ENCODE measurements at regions not wholly inside any gene's neighbourhood (a gene's known extent, or its start where the extent isn't known, plus 50 kb on each side); places are given as distances from the start of the nearest gene placed in this dataset.

DNA sequence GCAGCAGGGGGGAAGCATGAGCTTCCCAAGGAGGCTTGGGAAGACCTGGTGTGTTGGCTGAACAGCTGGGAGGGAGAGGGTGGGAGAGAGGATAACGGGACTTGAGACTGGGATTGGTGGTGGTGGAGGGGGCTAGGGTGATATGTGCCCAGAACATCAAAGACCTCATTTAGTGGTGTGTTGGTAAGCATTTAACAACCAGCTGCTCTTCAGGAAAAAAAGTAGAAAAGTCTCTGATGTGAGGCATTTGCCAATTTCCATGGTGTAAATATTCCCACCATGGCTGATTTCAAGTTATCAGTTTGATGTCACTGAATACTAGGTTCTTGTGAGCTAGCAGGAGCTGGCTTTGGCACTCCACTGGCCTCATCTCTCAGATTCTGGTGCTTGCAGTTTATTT, 170.8 kb downstream of the MACROH2A1 start:
- Histone ChIP-seq H3K4me1 (ENCODE audit: insufficient read depth, low read length) (peaks cover 12% of the 10 kb centered on the region), H4K20me1 (ENCODE audit: insufficient read depth, low read length) (no peaks in the 10 kb centered on the region), H3K4me2 (ENCODE audit: insufficient read depth, low read length) (no peak overlapping the region), H3K9me3 (ENCODE audit: low read depth, low read length) (no peaks in the 10 kb centered on the region), H3K79me2 (ENCODE audit: insufficient read depth, low read length) (no peaks in the 10 kb centered on the region), H3K4me3 (ENCODE audit: insufficient read depth, low read length) (no peak overlapping the region), H2AFZ (ENCODE audit: low read length) (no peak overlapping the region), H3K27me3 (ENCODE audit: insufficient read depth, low read length) (no peaks in the 10 kb centered on the region), H3K27ac (ENCODE audit: low read depth, low read length) (no peak overlapping the region), H3K36me3 (ENCODE audit: insufficient read depth, low read length) (no peaks in the 10 kb centered on the region)
- DNase-seq (ENCODE audit: insufficient read length, low spot score, missing footprints): peak; percentile 36
- TF ChIP-seq, protein P1, sequence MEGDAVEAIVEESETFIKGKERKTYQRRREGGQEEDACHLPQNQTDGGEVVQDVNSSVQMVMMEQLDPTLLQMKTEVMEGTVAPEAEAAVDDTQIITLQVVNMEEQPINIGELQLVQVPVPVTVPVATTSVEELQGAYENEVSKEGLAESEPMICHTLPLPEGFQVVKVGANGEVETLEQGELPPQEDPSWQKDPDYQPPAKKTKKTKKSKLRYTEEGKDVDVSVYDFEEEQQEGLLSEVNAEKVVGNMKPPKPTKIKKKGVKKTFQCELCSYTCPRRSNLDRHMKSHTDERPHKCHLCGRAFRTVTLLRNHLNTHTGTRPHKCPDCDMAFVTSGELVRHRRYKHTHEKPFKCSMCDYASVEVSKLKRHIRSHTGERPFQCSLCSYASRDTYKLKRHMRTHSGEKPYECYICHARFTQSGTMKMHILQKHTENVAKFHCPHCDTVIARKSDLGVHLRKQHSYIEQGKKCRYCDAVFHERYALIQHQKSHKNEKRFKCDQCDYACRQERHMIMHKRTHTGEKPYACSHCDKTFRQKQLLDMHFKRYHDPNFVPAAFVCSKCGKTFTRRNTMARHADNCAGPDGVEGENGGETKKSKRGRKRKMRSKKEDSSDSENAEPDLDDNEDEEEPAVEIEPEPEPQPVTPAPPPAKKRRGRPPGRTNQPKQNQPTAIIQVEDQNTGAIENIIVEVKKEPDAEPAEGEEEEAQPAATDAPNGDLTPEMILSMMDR (IDR thresholded peaks at IDR 0.05; ENCODE audit: extremely low read depth, low read depth, low read length): no peak

DNA sequence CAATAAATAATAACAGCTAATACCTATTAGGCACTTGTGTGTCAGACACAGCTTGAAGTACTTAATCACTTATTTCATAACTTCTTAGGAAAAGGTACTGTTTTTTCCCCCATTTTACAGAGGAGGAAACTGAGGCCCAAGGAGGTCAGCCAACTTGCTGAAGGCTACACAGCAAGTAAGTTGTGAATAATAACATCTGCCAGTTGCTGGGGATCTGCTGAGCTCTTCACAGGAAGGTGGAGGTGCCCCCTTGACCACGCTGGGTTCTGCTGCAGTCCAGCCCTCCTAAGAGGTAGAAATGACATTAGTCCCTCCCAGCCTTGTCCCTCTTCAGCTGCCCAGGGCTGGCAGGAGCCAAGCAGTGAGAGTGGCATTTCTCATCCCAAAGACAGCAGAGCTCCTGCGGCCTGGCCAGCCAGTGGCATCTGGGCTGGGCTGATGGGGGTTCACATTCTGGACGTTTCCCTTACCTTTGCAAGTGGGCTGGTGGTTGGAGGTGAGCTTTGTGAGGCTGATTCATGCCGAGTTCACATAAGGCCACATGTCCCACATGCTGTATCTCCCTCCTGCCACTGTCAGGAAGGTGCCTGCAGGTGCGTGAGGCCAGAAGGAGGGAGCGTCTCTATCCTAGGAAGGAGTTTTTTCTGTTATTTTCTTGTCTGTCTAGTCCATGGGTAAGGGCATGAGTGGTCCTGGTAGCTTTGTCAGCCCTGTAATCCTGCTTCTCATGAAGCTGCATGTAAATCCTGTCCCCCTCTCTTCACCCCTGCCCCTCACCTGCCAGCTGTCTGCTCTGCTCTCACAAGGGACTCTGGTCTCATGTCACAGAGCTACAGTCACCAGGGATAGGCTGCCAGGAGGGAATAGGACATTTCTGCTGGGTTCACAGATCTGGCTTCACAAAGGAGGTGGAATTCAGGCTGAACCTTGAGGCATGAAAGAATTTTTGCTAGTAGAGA, 171.7 kb downstream of the MACROH2A1 start:
- H3K4me2 ChIP-seq (ENCODE audit: insufficient read depth, low read length): no peak overlapping the region

DNA sequence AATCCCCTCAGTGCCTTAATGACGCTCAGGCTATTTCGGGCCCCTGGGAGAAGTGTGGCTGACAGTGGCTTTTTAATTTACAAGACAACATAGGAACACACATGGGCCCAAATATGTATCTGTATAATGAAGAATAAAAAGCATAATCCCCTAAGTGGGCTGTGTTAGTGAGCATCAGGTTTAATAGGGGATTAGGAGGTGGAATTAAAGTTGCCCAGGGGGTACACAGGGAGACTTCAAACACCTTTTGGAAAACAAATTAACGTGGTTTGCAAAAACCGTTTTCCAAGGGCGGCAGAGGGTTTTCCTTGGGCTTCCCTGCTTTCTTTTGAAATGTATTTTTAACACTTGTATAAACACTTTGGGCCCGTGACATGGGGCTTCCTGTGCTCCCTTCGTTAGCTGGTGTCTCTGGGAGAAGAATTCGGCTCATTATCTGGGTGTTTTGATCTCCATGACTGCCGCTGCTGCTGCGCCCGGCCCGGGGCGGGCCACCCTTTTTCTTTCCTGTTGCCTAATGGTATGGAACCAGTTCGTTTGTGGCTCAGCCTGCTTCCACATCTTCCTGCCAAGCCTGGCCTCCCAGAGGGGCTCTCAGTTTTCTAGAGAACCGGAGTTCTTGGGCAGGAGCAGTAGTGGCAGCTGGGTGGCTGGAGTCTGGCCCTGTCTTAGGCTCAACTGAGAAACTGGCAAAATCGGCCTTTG, 173.0 kb downstream of the MACROH2A1 start:
- Histone ChIP-seq H3K4me2 (ENCODE audit: insufficient read depth, low read length) (no peak overlapping the region), H2AFZ (ENCODE audit: low read length) (no peak overlapping the region), H3K36me3 (ENCODE audit: insufficient read depth, low read length) (no peaks in the 10 kb centered on the region), H3K27me3 (ENCODE audit: insufficient read depth, low read length) (no peaks in the 10 kb centered on the region), H3K27ac (ENCODE audit: low read depth, low read length) (no peak overlapping the region), H3K9me3 (ENCODE audit: low read depth, low read length) (no peaks in the 10 kb centered on the region), H3K79me2 (ENCODE audit: insufficient read depth, low read length) (no peaks in the 10 kb centered on the region), H4K20me1 (ENCODE audit: insufficient read depth, low read length) (no peaks in the 10 kb centered on the region), H3K4me3 (ENCODE audit: insufficient read depth, low read length) (no peak overlapping the region), H3K4me1 (ENCODE audit: insufficient read depth, low read length) (peaks cover 11% of the 10 kb centered on the region)
- TF ChIP-seq, protein P1 (IDR thresholded peaks at IDR 0.05; ENCODE audit: extremely low read depth, low read depth, low read length): no peak
- peak; percentile 44 for DNase-seq (ENCODE audit: insufficient read length, low spot score, missing footprints)

More for the DNA sequence above, 171.7 kb downstream of the MACROH2A1 start:
- Histone ChIP-seq H3K9me3 (ENCODE audit: low read depth, low read length) (no peaks in the 10 kb centered on the region), H2AFZ (ENCODE audit: low read length) (no peak overlapping the region), H3K36me3 (ENCODE audit: insufficient read depth, low read length) (no peaks in the 10 kb centered on the region), H3K4me3 (ENCODE audit: insufficient read depth, low read length) (no peak overlapping the region), H3K27ac (ENCODE audit: low read depth, low read length) (no peak overlapping the region), H4K20me1 (ENCODE audit: insufficient read depth, low read length) (no peaks in the 10 kb centered on the region), H3K79me2 (ENCODE audit: insufficient read depth, low read length) (no peaks in the 10 kb centered on the region), H3K4me1 (ENCODE audit: insufficient read depth, low read length) (peaks cover 12% of the 10 kb centered on the region), H3K27me3 (ENCODE audit: insufficient read depth, low read length) (no peaks in the 10 kb centered on the region)
- TF ChIP-seq, protein P1 (IDR thresholded peaks at IDR 0.05; ENCODE audit: extremely low read depth, low read depth, low read length): no peak
- peak; percentile 71 for DNase-seq (ENCODE audit: insufficient read length, low spot score, missing footprints)
